NCI-H2029 (cell line): ENCODE measurements at regions not wholly inside any gene's neighbourhood (a gene's known extent, or its start where the extent isn't known, plus 50 kb on each side); places are given as distances from the start of the nearest gene placed in this dataset.
"Not testable (repeated sequence)": the region's sequence is repeated elsewhere in the genome, so short reads cannot be mapped to it uniquely, and the experiment has no call there.

Experiments used
- DNase-seq: peaks from one replicate; lab custom pipeline; 2025; lab: John Stamatoyannopoulos, UW

DNA sequence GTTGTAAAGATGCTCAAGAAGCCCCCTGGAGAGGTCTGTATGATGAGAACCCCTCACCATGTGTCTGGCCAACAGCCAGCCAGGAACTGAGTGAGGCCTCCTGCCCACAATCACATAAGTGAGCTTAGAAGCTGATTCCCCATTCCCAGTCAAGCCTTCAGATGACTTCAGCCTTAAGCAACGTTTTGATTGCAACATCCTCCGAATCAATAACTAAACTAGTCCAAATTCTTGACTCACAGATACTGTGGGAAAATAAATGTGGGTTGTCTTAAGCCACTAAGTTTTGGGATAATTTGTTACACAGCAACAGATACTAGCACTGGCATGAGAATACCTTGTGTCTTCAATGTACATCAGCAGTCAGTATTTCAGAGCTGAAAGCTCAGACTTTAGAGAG lies 54.5 kb upstream of the HS3ST4 start:
- DNase-seq = no peak

GRCh38 chr16:25636662-25637061 lies 55.1 kb upstream of the HS3ST4 start:
- DNase-seq = no peak

GRCh38 chr16:25635454-25635853 lies 56.3 kb upstream of the HS3ST4 start:
- DNase-seq = no peak

DNA sequence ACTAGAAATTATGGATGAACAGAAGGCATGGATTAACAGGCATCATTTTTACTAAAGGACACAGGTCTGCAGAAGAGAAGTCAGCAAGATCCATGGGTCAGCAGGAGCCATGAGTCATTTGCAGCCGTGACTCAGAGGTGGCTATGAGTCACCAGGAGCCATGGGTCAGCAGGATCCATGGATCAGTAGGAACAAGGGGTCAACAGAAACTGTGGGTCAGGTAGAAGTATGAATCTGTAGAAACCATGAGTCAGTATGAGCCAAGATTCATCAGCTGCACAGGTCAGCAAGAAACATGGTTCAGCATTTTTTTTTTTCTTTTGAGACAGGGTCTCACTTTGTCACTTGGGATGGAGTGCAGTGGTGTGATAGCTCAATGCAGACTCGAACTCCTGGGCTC lies 58.2 kb upstream of the HS3ST4 start:
- DNase-seq = no peak

DNA sequence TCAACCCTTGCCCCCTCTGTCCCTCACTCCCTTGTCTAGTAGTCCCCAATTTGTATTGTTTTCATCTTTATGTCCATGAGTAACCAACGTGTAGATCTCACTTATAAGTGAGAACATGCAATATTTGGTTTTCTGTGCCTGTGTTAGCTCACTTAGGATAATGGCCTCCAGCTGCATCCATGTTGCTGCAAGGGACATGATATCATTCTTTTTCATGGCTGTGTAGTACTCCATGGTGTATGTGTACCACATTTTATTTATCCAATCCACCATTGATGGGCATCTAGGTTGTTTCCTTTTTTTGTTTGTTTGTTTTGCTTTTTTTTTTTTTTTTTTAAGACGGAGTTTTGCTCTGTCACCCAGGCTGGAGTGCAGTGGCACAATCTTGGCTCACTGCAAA lies 63.0 kb upstream of the HS3ST4 start:
- DNase-seq = no peak

GRCh38 chr16:25627641-25628040 lies 64.1 kb upstream of the HS3ST4 start:
- DNase-seq = no peak

DNA sequence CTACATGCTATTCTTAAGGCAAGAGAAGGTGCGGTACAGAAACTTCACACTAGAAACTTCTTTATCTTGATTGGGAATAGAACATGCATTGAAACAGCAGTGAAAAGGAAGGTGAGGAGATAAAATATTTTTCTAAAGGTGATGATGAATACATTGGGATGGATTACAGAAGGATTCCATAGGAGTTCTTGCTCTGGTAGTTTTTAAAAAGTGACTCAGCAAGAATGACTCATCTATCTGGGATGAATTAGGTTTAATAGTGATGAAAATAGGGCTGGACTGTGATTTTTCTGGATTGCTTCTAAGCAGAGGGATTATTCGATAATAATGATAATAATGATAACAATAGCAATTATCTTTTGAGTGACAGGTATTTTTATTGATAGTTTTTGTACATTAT lies 65.6 kb upstream of the HS3ST4 start:
- no peak for DNase-seq

GRCh38 chr16:25625620-25626019 lies 66.1 kb upstream of the HS3ST4 start:
- no peak for DNase-seq

DNA sequence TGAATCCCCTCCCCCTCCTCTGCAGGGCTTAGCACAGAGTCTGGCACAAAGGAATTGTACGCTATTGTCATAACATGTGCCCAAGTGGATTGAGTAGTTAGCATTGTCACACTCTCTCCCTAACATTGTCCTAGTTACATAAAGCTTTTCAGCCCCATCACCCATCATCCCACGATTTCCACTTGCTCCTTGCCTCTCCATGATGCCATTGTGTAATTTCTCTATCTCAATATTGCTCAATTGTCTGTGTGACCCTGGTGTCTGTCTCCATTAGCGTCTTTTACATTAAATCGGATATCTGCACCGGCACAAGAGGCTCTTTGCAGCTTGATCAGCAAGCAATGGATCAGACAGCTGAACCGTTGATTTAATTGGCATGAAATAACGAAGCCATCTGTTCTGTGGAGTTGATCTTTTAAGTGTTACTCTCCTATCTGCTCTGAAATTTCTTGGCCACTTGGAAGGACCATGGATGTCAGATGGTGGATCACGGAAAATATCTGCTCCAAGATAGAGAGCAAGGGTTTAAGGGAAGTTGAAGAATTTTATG lies 77.0 kb upstream of the HS3ST4 start:
- no peak for DNase-seq

DNA sequence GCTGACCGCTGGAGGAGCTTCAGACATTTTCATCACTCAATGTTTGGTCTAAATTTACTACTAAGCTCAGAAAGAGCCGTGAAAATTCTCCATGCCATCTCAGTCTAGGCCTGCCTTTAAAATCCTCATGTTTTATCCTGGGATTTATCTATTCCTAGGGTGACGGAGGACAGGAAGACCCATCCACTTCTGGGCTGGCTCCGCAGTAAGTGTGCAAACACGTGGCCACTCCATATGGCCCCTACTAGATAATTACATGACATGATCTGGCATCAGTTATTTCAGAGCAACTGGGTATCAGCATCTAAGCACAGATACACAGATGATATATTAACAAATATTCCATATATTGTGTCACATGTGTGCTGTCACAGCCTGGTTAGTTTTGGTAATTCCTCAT lies 77.8 kb upstream of the HS3ST4 start:
- no peak for DNase-seq

GRCh38 chr16:25608002-25608401 lies 83.8 kb upstream of the HS3ST4 start:
- DNase-seq = no peak

DNA sequence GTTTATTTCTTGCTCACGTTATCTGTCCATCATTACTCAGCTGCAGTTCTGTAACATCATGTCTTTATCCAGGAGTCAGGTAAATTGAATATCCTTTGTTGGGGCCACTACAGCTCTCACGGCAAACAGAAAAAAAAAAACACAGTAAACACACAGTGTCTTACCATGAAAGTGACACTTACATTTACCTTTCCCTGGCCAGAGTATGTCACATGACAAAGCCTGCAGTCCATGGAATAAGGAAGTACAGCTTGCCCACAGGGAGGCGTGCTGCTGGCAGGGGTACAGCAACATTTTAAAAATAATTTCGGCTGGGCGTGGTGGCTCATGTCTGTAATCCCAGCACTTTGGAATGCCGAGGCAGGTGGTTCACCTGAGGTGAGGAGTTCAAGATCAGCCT lies 85.7 kb upstream of the HS3ST4 start:
- peak; percentile 2 for DNase-seq

- no peak for DNase-seq
Measured at GRCh38 chr16:25605381-25605780, 86.4 kb upstream of the HS3ST4 start.

GRCh38 chr16:25601306-25601705 lies 90.5 kb upstream of the HS3ST4 start:
- not testable (repeated sequence) for DNase-seq

DNA sequence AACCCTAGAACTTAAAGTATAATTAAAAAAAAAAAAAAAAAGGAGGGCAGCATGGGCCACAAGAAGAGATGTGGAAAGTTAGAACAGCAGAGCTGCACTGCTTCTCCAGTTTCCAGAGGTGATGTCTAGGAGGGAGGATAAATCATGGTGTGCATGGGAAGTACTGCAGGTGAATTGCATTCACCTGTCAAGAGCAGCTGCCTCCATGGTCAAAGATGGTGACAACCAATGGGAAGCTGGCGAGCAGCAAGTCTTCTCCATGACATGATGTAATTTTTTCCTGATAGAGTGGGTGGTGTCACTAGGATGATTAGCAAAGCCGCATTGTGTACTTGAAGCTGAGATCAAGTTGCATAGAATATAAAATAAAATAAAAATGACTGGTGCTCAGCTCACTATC lies 95.6 kb upstream of the HS3ST4 start:
- DNase-seq = no peak

DNA sequence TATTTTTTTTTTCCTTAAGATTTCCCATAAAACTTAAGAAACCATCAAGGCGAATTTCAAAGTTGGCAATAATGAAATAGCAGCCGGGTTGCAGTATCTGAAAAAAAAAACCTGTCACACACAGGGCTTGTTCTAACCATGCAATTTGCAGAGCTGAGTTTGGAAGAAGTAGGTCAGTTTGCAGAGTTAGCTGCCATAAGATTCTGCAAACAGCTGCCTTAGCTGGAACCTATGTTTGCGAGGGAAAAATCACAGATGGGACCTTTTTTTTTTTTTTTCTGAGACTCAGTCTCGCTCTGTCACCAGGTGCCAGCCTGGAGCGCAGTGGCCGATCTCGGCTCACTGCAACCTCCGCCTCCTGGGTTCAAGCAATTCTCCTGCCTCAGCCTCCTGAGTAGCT lies 98.5 kb upstream of the HS3ST4 start:
- no peak for DNase-seq

DNA sequence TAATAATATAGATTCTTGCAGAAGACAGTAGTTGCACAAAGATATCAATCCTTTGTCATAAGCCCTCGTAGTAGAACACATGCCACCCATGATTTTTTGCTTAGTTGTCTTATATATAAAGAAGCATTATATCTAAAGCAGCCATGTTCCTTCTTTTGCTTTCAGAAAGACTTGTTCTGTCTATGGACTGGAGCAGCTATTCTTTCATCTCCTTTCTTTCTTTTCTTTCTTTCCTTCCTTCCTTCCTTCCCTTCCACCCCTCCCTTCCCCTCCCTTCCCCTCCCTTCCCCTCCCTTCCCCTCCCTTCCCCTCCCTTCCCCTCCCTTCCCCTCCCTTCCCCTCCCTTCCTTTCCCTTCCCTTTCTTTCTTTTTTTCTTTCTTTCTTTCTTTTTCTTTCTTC lies 104.0 kb upstream of the HS3ST4 start:
- no peak for DNase-seq

GRCh38 chr16:25586826-25587225 lies 104.9 kb upstream of the HS3ST4 start:
- no peak for DNase-seq

GRCh38 chr16:25585526-25585925 lies 106.2 kb upstream of the HS3ST4 start:
- DNase-seq = no peak

- no peak for DNase-seq
Measured at GRCh38 chr16:25580041-25580440, 111.7 kb upstream of the HS3ST4 start.

GRCh38 chr16:25575363-25575762 lies 116.4 kb upstream of the HS3ST4 start:
- no peak for DNase-seq

DNA sequence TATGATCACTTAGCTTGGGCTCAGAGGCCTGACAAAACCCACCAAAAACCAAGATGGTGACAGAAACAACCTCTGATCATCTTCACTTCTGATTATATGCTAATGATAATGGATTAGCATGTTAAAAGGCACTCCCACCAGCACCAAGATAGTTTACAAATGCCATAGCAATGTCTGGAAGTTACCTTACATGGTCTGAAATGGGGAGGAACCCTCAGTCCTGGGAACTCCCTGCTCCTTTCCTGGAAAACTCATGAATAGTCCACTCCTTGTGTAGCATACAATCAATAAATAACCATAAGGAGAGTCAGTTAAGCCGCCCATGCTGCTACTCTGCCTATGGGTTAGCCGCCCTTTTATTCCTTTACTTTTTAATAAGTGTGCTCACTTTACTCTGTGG lies 120.0 kb upstream of the HS3ST4 start:
- DNase-seq = no peak

- DNase-seq = no peak
Measured at GRCh38 chr16:25570131-25570530, 121.6 kb upstream of the HS3ST4 start.

DNA sequence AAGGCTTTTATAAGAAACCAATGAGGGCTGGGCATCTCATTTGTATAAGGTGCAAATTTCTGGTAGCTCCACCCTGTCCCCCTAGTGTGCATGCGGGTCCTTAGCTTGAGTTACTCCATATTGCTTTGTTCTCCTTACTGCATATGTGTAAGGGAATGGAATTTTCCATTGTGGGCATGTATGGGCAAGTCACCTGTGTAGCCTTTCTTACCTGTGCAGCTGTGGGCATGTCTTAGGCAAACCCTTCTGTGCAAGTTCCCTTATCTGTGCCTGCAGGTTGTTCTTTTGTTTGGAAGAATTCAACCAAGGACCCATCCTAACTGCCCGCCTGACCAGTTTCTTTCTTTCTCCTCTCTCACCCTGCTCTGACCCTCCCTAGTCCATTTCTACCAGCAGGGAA lies 122.8 kb upstream of the HS3ST4 start:
- DNase-seq = no peak

GRCh38 chr16:25566183-25566582 lies 125.6 kb upstream of the HS3ST4 start:
- DNase-seq = no peak
